Left renal pelvis (tissue), 4 donors: ENCODE measurements at regions not wholly inside any gene's neighbourhood (a gene's known extent, or its start where the extent isn't known, plus 50 kb on each side); places are given as distances from the start of the nearest gene placed in this dataset.
A peak's percentile ranks its signal among the peaks of the same experiment; 100 is the strongest.
"Not testable (repeated sequence)": the region's sequence is repeated elsewhere in the genome, so short reads cannot be mapped to it uniquely, and the experiment has no call there.

Source experiments
- DNase-seq, 4 donors: peaks; one replicate each; pipeline ENCODE4 v3.0.0-alpha.2; 2013; ENCODE audit warnings: low read depth in 4 of 4, low spot score in 3 of 4

GRCh38 chr17:53208935-53209334, 613.8 kb upstream of the KIF2B start:
- not testable (repeated sequence) for DNase-seq

GRCh38 chr17:53193044-53193443, 629.7 kb upstream of the KIF2B start:
- no peak for DNase-seq

GRCh38 chr17:53191878-53192277, 630.8 kb upstream of the KIF2B start:
- no peak for DNase-seq

- DNase-seq, result no peak
These were observed 636.7 kb upstream of the KIF2B start for GRCh38 chr17:53186001-53186400.

- no peak for DNase-seq
These were observed 646.1 kb upstream of the KIF2B start for GRCh38 chr17:53176629-53177028.

GRCh38 chr17:53168413-53168812, 654.3 kb upstream of the KIF2B start:
- no peak for DNase-seq

GRCh38 chr17:53166731-53167130, 656.0 kb upstream of the KIF2B start:
- no peak for DNase-seq

GRCh38 chr17:53150101-53150698, 672.5 kb upstream of the KIF2B start:
- DNase-seq, result no peak

GRCh38 chr17:53149316-53149715, 673.4 kb upstream of the KIF2B start:
- DNase-seq, result no peak

GRCh38 chr17:53148058-53148457, 674.7 kb upstream of the KIF2B start:
- no peak for DNase-seq

- no peak for DNase-seq
These were observed 679.8 kb upstream of the KIF2B start for GRCh38 chr17:53142890-53143289.

GRCh38 chr17:53141731-53142130, 681.0 kb upstream of the KIF2B start:
- no peak for DNase-seq

GRCh38 chr17:53141280-53141679, 681.4 kb upstream of the KIF2B start:
- no peak for DNase-seq

GRCh38 chr17:53137869-53138268, 684.9 kb upstream of the KIF2B start:
- no peak for DNase-seq

- DNase-seq, result no peak
These were observed 686.8 kb upstream of the KIF2B start for GRCh38 chr17:53135969-53136368.

- DNase-seq, result no peak
These were observed 688.2 kb upstream of the KIF2B start for GRCh38 chr17:53134548-53134947.

GRCh38 chr17:53133876-53134275, 688.9 kb upstream of the KIF2B start:
- DNase-seq, result peak in 1 of 4 donors; percentile 18

- DNase-seq, result no peak
These were observed 692.9 kb upstream of the KIF2B start for GRCh38 chr17:53129863-53130262.

GRCh38 chr17:53127331-53127730, 695.4 kb upstream of the KIF2B start:
- no peak for DNase-seq

- DNase-seq, result no peak
These were observed 699.8 kb upstream of the KIF2B start for GRCh38 chr17:53122966-53123365.

- DNase-seq, result no peak
These were observed 703.0 kb upstream of the KIF2B start for GRCh38 chr17:53119773-53120172.

- DNase-seq, result no peak
These were observed 703.8 kb upstream of the KIF2B start for GRCh38 chr17:53118948-53119347.

- DNase-seq, result no peak
These were observed 715.8 kb upstream of the KIF2B start for GRCh38 chr17:53106886-53107285.
